ENCODE measurements at regions not wholly inside any gene's neighbourhood (a gene's known extent, or its start where the extent isn't known, plus 50 kb on each side); places are given as distances from the start of the nearest gene placed in this dataset.
"Not testable (repeated sequence)": the region's sequence is repeated elsewhere in the genome, so short reads cannot be mapped to it uniquely, and the experiment has no call there.

- not testable (repeated sequence) for H3K9me3 ChIP-seq (ENCODE audit: insufficient read depth, low read depth, low read length); H3K9ac ChIP-seq (ENCODE audit: low read length); H3K36me3 ChIP-seq (ENCODE audit: control insufficient read depth in 1 of 2, insufficient read depth in 2 of 2, low read length in 2 of 2); H2BK5ac ChIP-seq (ENCODE audit: low read depth, low read length, poor library complexity); H3K4me1 ChIP-seq (ENCODE audit: control insufficient read depth in 1 of 2, insufficient read depth in 2 of 2, low read length in 2 of 2); H3K27ac ChIP-seq (ENCODE audit: low read depth, low read length); H3K14ac ChIP-seq (ENCODE audit: low read length); H2AFZ ChIP-seq (ENCODE audit: insufficient read depth, low read length, poor library complexity); H4K8ac ChIP-seq (ENCODE audit: low read depth, low read length); H4K12ac ChIP-seq (ENCODE audit: low read depth, low read length); H3K4me3 ChIP-seq (ENCODE audit: low read depth, low read length); H3K79me2 ChIP-seq (ENCODE audit: control insufficient read depth, insufficient read depth, low read length, poor library complexity); H4K91ac ChIP-seq (ENCODE audit: low read depth, low read length); H2BK120ac ChIP-seq (ENCODE audit: insufficient read depth, low read length, poor library complexity); H3K27me3 ChIP-seq (ENCODE audit: insufficient read depth, low read length); H3K4me2 ChIP-seq (ENCODE audit: low read length); H3K18ac ChIP-seq (ENCODE audit: low read length); H2AK5ac ChIP-seq (ENCODE audit: low read length); H3K79me1 ChIP-seq (ENCODE audit: low read length); H2BK12ac ChIP-seq (ENCODE audit: low read length); DNase-seq; H3K23ac ChIP-seq (ENCODE audit: low read length); H3K4ac ChIP-seq (ENCODE audit: low read depth, low read length)
- WGBS (ENCODE audit: extremely low coverage, insufficient coverage, insufficient read length), result no CpG with 5 or more reads among the region's 4 CpGs
These were observed 131.0 kb upstream of the PITX1 start for GRCh38 chr5:135164873-135165614.

GRCh38 chr5:135163964-135164363 is 129.9 kb upstream of the PITX1 start:
- Histone ChIP-seq H4K91ac (ENCODE audit: low read depth, low read length) (no peak overlapping the region), H2AK5ac (ENCODE audit: low read length) (no peak overlapping the region), H4K8ac (ENCODE audit: low read depth, low read length) (no peak overlapping the region), H3K9me3 (ENCODE audit: insufficient read depth, low read depth, low read length) (no peaks in the 10 kb centered on the region), H3K4me2 (ENCODE audit: low read length) (no peak overlapping the region), H3K23ac (ENCODE audit: low read length) (no peak overlapping the region), H3K4me3 (ENCODE audit: low read depth, low read length) (no peak overlapping the region), H3K79me2 (ENCODE audit: control insufficient read depth, insufficient read depth, low read length, poor library complexity) (no peaks in the 10 kb centered on the region), H4K12ac (ENCODE audit: low read depth, low read length) (no peak overlapping the region), H3K27ac (ENCODE audit: low read depth, low read length) (no peak overlapping the region), H3K18ac (ENCODE audit: low read length) (no peak overlapping the region), H3K4me1 (ENCODE audit: control insufficient read depth in 1 of 2, insufficient read depth in 2 of 2, low read length in 2 of 2) (no peaks in the 10 kb centered on the region), H3K36me3 (ENCODE audit: control insufficient read depth in 1 of 2, insufficient read depth in 2 of 2, low read length in 2 of 2) (no peaks in the 10 kb centered on the region), H3K14ac (ENCODE audit: low read length) (no peak overlapping the region), H3K79me1 (ENCODE audit: low read length) (no peaks in the 10 kb centered on the region), H2BK120ac (ENCODE audit: insufficient read depth, low read length, poor library complexity) (no peak overlapping the region), H2BK5ac (ENCODE audit: low read depth, low read length, poor library complexity) (no peak overlapping the region), H2AFZ (ENCODE audit: insufficient read depth, low read length, poor library complexity) (no peak overlapping the region), H3K9ac (ENCODE audit: low read length) (no peak overlapping the region), H3K27me3 (ENCODE audit: insufficient read depth, low read length) (peaks cover 5% of the 10 kb centered on the region), H3K4ac (ENCODE audit: low read depth, low read length) (no peak overlapping the region), H2BK12ac (ENCODE audit: low read length) (no peak overlapping the region)
- WGBS (ENCODE audit: extremely low coverage, insufficient coverage, insufficient read length), result 100% methylated on average over 1 of the region's 2 CpGs
- no peak for DNase-seq

DNA sequence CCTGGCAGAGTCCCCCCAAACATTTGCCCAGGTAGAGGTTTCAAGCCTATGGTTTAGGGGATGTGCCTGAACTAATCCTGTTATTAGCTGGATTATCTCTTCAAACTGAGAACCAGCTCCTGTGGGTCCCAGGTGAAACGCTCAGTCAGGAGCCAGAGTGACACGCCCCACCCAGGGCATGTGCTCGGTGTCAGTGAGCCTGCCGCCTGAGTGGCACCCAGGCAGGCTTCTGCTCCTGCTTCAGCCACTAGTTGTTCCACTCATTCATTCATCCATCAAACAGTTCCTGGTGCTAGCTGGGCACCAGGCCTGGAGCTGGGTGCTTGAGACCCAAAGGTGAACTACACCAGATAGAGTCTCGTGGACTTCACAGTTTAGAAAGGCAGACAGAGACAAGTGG is 129.4 kb upstream of the PITX1 start:
- Histone ChIP-seq H2BK12ac (ENCODE audit: low read length) (no peak overlapping the region), H2BK5ac (ENCODE audit: low read depth, low read length, poor library complexity) (no peak overlapping the region), H2AFZ (ENCODE audit: insufficient read depth, low read length, poor library complexity) (no peak overlapping the region), H3K9ac (ENCODE audit: low read length) (no peak overlapping the region), H3K4me3 (ENCODE audit: low read depth, low read length) (no peak overlapping the region), H3K9me3 (ENCODE audit: insufficient read depth, low read depth, low read length) (no peaks in the 10 kb centered on the region), H4K91ac (ENCODE audit: low read depth, low read length) (no peak overlapping the region), H3K79me1 (ENCODE audit: low read length) (no peaks in the 10 kb centered on the region), H3K27me3 (ENCODE audit: insufficient read depth, low read length) (peaks cover 5% of the 10 kb centered on the region), H3K23ac (ENCODE audit: low read length) (no peak overlapping the region), H3K4me2 (ENCODE audit: low read length) (no peak overlapping the region), H3K18ac (ENCODE audit: low read length) (no peak overlapping the region), H4K8ac (ENCODE audit: low read depth, low read length) (no peak overlapping the region), H3K14ac (ENCODE audit: low read length) (no peak overlapping the region), H4K12ac (ENCODE audit: low read depth, low read length) (no peak overlapping the region), H3K4ac (ENCODE audit: low read depth, low read length) (no peak overlapping the region), H3K79me2 (ENCODE audit: control insufficient read depth, insufficient read depth, low read length, poor library complexity) (no peaks in the 10 kb centered on the region), H2BK120ac (ENCODE audit: insufficient read depth, low read length, poor library complexity) (no peak overlapping the region), H3K36me3 (ENCODE audit: control insufficient read depth in 1 of 2, insufficient read depth in 2 of 2, low read length in 2 of 2) (no peaks in the 10 kb centered on the region), H2AK5ac (ENCODE audit: low read length) (no peak overlapping the region), H3K27ac (ENCODE audit: low read depth, low read length) (no peak overlapping the region), H3K4me1 (ENCODE audit: control insufficient read depth in 1 of 2, insufficient read depth in 2 of 2, low read length in 2 of 2) (no peaks in the 10 kb centered on the region)
- DNase-seq, result no peak
- no CpG with 5 or more reads among the region's 5 CpGs for WGBS (ENCODE audit: extremely low coverage, insufficient coverage, insufficient read length)

- H3K4ac ChIP-seq (ENCODE audit: low read depth, low read length), result no peak overlapping the region
- no peak overlapping the region for H3K14ac ChIP-seq (ENCODE audit: low read length)
These were observed 128.7 kb upstream of the PITX1 start for GRCh38 chr5:135162661-135163265.

More at GRCh38 chr5:135162661-135163265, 128.7 kb upstream of the PITX1 start:
- no peak overlapping the region for H2BK120ac ChIP-seq (ENCODE audit: insufficient read depth, low read length, poor library complexity)
- no peak overlapping the region for H2BK12ac ChIP-seq (ENCODE audit: low read length)
- no peak overlapping the region for H4K91ac ChIP-seq (ENCODE audit: low read depth, low read length)
- no CpG with 5 or more reads among the region's 9 CpGs for WGBS (ENCODE audit: extremely low coverage, insufficient coverage, insufficient read length)
- H3K4me3 ChIP-seq (ENCODE audit: low read depth, low read length), result no peak overlapping the region
- DNase-seq, result no peak
- no peaks in the 10 kb centered on the region for H3K79me1 ChIP-seq (ENCODE audit: low read length)
- no peak overlapping the region for H4K12ac ChIP-seq (ENCODE audit: low read depth, low read length)
- no peak overlapping the region for H3K23ac ChIP-seq (ENCODE audit: low read length)
- H3K36me3 ChIP-seq (ENCODE audit: control insufficient read depth in 1 of 2, insufficient read depth in 2 of 2, low read length in 2 of 2), result no peaks in the 10 kb centered on the region
- H3K27me3 ChIP-seq (ENCODE audit: insufficient read depth, low read length), result peaks cover 1% of the 10 kb centered on the region
- no peaks in the 10 kb centered on the region for H3K9me3 ChIP-seq (ENCODE audit: insufficient read depth, low read depth, low read length)
- H3K27ac ChIP-seq (ENCODE audit: low read depth, low read length), result no peak overlapping the region
- no peak overlapping the region for H3K18ac ChIP-seq (ENCODE audit: low read length)
- no peak overlapping the region for H2BK5ac ChIP-seq (ENCODE audit: low read depth, low read length, poor library complexity)
- H4K8ac ChIP-seq (ENCODE audit: low read depth, low read length), result no peak overlapping the region
- H3K4me2 ChIP-seq (ENCODE audit: low read length), result no peak overlapping the region
- no peak overlapping the region for H3K9ac ChIP-seq (ENCODE audit: low read length)
- no peak overlapping the region for H2AFZ ChIP-seq (ENCODE audit: insufficient read depth, low read length, poor library complexity)
- no peaks in the 10 kb centered on the region for H3K79me2 ChIP-seq (ENCODE audit: control insufficient read depth, insufficient read depth, low read length, poor library complexity)
- H3K4me1 ChIP-seq (ENCODE audit: control insufficient read depth in 1 of 2, insufficient read depth in 2 of 2, low read length in 2 of 2), result no peaks in the 10 kb centered on the region
- H2AK5ac ChIP-seq (ENCODE audit: low read length), result no peak overlapping the region
